Endothelial cell of umbilical vein (primary cell): ENCODE measurements at regions not wholly inside any gene's neighbourhood (a gene's known extent, or its start where the extent isn't known, plus 50 kb on each side); places are given as distances from the start of the nearest gene placed in this dataset.

Source experiments
- BruUV-seq: library from RNA; stranded (reverse); fragments of 400-500 nt; replicated peaks from 2 replicates; lab custom pipeline; 2021; lab: Mats Ljungman, UMichigan
- CTCF ChIA-PET: fragments of 300-600, 350-600 bp; sonication (Branson Sonifier 250); formaldehyde crosslinking; loops from one replicate; lab custom pipeline; 2021; ENCODE audit warnings: antibody characterized with exemption, inconsistent platforms; lab: Charles Lee
- POLR2A ChIA-PET: fragments of 300-600, 350-600 bp; sonication (Branson Sonifier 250); formaldehyde crosslinking; loops from one replicate; lab custom pipeline; 2021; ENCODE audit warnings: antibody characterized with exemption, inconsistent platforms; lab: Charles Lee
- DNase-seq: peaks from one replicate; pipeline ENCODE4 v3.0.0-alpha.2; 2011; ENCODE audit warnings: low read depth, low spot score
- FAIRE-seq: peaks from 2 replicates; lab custom pipeline; 2011; peaks lifted over from hg19 to GRCh38; lab: Jason Lieb, UNC
- H2AFZ ChIP-seq: 2 replicates; pipeline ENCODE4 v1.6.0; 2012; ENCODE audit warnings: low read depth, low read length, control low read depth, inconsistent platforms
- H3K27ac ChIP-seq: 2 replicates; pipeline ENCODE4 v1.5.1; 2011; ENCODE audit warnings: low read depth, mild to moderate bottlenecking, control low read depth, low read length, moderate library complexity; ENCODE audit not compliant: insufficient read depth
- H3K27me3 ChIP-seq, 2 experiments: 2 replicates each; pipeline versions ENCODE4 v1.6.0 to v1.6.1; 2011; ENCODE audit warnings: low read length in 2 of 2, mixed read lengths in 1 of 2; ENCODE audit not compliant: control insufficient read depth in 2 of 2, insufficient read depth in 2 of 2
- H3K36me3 ChIP-seq, 2 experiments: 2 replicates in 1 of 2; 3 replicates in 1 of 2; pipeline ENCODE4 v1.5.1; 2011; ENCODE audit warnings: low read length in 2 of 2, mild to moderate bottlenecking in 1 of 2, moderate library complexity in 1 of 2; ENCODE audit not compliant: control insufficient read depth in 2 of 2, insufficient read depth in 2 of 2; ENCODE audit errors: extremely low read depth in 1 of 2
- H3K4me1 ChIP-seq: 3 replicates; pipeline ENCODE4 v1.5.1; 2011; ENCODE audit warnings: mild to moderate bottlenecking, low read length; ENCODE audit not compliant: control insufficient read depth, insufficient read depth; ENCODE audit errors: extremely low read depth
- H3K4me2 ChIP-seq: 2 replicates; pipeline ENCODE4 v1.6.1; 2011; ENCODE audit warnings: low read length, control low read depth, mixed read lengths; ENCODE audit not compliant: insufficient read depth
- H3K4me3 ChIP-seq, 3 experiments: fragments of 200-600 bp in 1 of 3; sonication (generic), shearing (Covaris generic) in 1 of 3; replicated peaks in 1 of 3; 2 replicates each; pipeline ENCODE4 v1.5.1; 2011 to 2016; ENCODE audit warnings: control low read depth in 3 of 3, low read length in 3 of 3, mild to moderate bottlenecking in 2 of 3, inconsistent platforms in 1 of 3, low read depth in 1 of 3, moderate library complexity in 1 of 3; ENCODE audit not compliant: insufficient read depth in 1 of 3
- H3K79me2 ChIP-seq: 2 replicates; pipeline ENCODE4 v1.6.0; 2012; ENCODE audit warnings: low read length, inconsistent platforms; ENCODE audit not compliant: control insufficient read depth, insufficient read depth
- H3K9ac ChIP-seq: replicated peaks from 2 replicates; pipeline ENCODE3; 2011; ENCODE audit warnings: low read length, control low read depth; ENCODE audit not compliant: insufficient read depth; ENCODE audit errors: extremely low read depth
- H3K9me1 ChIP-seq: replicated peaks from 3 replicates; pipeline ENCODE4 v1.6.0; 2011; ENCODE audit warnings: mild to moderate bottlenecking, low read length; ENCODE audit not compliant: control insufficient read depth, insufficient read depth; ENCODE audit errors: extremely low read depth
- H3K9me3 ChIP-seq: replicated peaks from 2 replicates; pipeline ENCODE4 v1.5.1; 2012; ENCODE audit warnings: low read length, inconsistent platforms; ENCODE audit not compliant: control insufficient read depth, insufficient read depth
- H4K20me1 ChIP-seq: replicated peaks from 2 replicates; pipeline ENCODE3; 2011; ENCODE audit warnings: mild to moderate bottlenecking, low read length; ENCODE audit not compliant: control insufficient read depth, insufficient read depth; ENCODE audit errors: extremely low read depth
- EZH2 ChIP-seq: IDR thresholded peaks from 2 replicates; pipeline ENCODE4 v1.6.1; 2012; ENCODE audit warnings: borderline replicate concordance, low read depth, mild to moderate bottlenecking, moderate library complexity, low read length, inconsistent platforms; ENCODE audit not compliant: severe bottlenecking
- FOS ChIP-seq: IDR thresholded peaks from 2 replicates; pipeline ENCODE4 v1.6.1; 2011; ENCODE audit warnings: mild to moderate bottlenecking, low read length, moderate library complexity, borderline replicate concordance; ENCODE audit not compliant: insufficient read depth
- GATA2 ChIP-seq: IDR thresholded peaks from 2 replicates; pipeline ENCODE4 v1.7.0; 2011; ENCODE audit warnings: low read depth, mild to moderate bottlenecking, moderate library complexity, mixed read lengths, low read length; ENCODE audit not compliant: insufficient read length, insufficient read depth
- JUN ChIP-seq: IDR thresholded peaks from 2 replicates; pipeline ENCODE4 v1.6.1; 2011; ENCODE audit warnings: borderline replicate concordance, low read depth; ENCODE audit not compliant: insufficient read length, insufficient read depth
- MAX ChIP-seq: IDR thresholded peaks from 2 replicates; pipeline ENCODE4 v1.6.1; 2011; ENCODE audit not compliant: insufficient read depth, insufficient read length
- MYC ChIP-seq: IDR thresholded peaks from one replicate; pipeline ENCODE4 v1.6.1; 2011; ENCODE audit warnings: mild to moderate bottlenecking, low read depth, low read length
- POLR2A ChIP-seq: IDR thresholded peaks from 2 replicates; pipeline ENCODE4 v1.6.1; 2012; ENCODE audit warnings: low read depth, mild to moderate bottlenecking, control low read depth, low read length
- POLR2AphosphoS5 ChIP-seq: IDR thresholded peaks from 2 replicates; pipeline ENCODE4 v1.6.1; 2012; ENCODE audit warnings: low read depth, mild to moderate bottlenecking, control low read depth, low read length, moderate library complexity; ENCODE audit not compliant: insufficient read depth
- dilution Hi-C: fragments of 300-500 bp; cut with MboI; formaldehyde crosslinking; loops from one replicate; pipeline ENCODE4 v1.15.0; 2019; ENCODE audit warnings: low sequenced_read_pairs; ENCODE audit not compliant: extremely low pct_ligation_motif_present
- intact Hi-C: fragments of 100-400 bp; cut with micrococcal nuclease; formaldehyde crosslinking; loops from one replicate; pipeline ENCODE4 v1.10.0; 2022
- TF ChIP-seq, protein P1 (sequence below), 2 donors: IDR thresholded peaks; 1 replicate in 1 of 2; 2 replicates in 1 of 2; pipeline ENCODE4 v1.5.1; 2011; ENCODE audit warnings: low read length in 2 of 2, mild to moderate bottlenecking in 2 of 2, moderate library complexity in 2 of 2, control low read depth in 1 of 2, inconsistent platforms in 1 of 2, low read depth in 1 of 2; ENCODE audit not compliant: insufficient read depth in 1 of 2; ENCODE audit errors: extremely low read depth in 1 of 2

DNA sequence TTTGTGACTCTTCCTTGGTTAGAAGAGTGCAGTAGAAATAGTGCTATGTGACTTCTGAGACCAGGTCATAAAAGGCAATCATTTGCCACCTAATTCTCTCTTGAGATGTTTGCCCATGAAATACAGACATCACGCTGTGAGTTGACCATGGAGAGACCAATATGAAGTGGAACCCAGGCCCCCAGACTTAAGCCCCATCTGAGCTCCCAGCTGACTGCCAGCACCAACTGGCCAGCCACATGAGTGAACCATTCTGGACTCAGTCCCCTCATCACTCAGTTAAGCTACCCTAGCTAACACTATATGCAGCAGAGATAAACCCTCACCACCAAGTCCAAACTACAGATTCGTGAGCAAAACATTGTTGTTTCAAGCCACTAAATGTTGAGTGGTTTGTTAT, 60.7 kb upstream of the NIPBL start:
- Histone ChIP-seq H3K79me2 (no peaks in the 10 kb centered on the region), H3K4me1 (no peaks in the 10 kb centered on the region), H3K36me3 (no peaks in the 10 kb centered on the region), H4K20me1 (no peaks in the 10 kb centered on the region), H3K27me3 (peaks cover 4% of the 10 kb centered on the region in 2 experiments), H3K4me3 (no peak overlapping the region), H3K4me2 (no peak overlapping the region), H3K27ac (no peak overlapping the region), H3K9me3 (no peaks in the 10 kb centered on the region), H2AFZ (no peak overlapping the region), H3K9ac (peak overlapping the region; percentile 9), H3K9me1 (no peaks in the 10 kb centered on the region)
- BruUV-seq, result no TSS peak
- DNase-seq (no peak), FAIRE-seq (no peak)
- no peak for TF ChIP-seq FOS
- TF ChIP-seq, protein P1, sequence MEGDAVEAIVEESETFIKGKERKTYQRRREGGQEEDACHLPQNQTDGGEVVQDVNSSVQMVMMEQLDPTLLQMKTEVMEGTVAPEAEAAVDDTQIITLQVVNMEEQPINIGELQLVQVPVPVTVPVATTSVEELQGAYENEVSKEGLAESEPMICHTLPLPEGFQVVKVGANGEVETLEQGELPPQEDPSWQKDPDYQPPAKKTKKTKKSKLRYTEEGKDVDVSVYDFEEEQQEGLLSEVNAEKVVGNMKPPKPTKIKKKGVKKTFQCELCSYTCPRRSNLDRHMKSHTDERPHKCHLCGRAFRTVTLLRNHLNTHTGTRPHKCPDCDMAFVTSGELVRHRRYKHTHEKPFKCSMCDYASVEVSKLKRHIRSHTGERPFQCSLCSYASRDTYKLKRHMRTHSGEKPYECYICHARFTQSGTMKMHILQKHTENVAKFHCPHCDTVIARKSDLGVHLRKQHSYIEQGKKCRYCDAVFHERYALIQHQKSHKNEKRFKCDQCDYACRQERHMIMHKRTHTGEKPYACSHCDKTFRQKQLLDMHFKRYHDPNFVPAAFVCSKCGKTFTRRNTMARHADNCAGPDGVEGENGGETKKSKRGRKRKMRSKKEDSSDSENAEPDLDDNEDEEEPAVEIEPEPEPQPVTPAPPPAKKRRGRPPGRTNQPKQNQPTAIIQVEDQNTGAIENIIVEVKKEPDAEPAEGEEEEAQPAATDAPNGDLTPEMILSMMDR (IDR thresholded peaks at IDR 0.05; ENCODE audit: extremely low read depth in 1 of 2, insufficient read depth in 1 of 2, low read depth in 1 of 2, low read length in 2 of 2), result no peak
- TF ChIP-seq EZH2, result no peak
- no peak for TF ChIP-seq POLR2A
- no peak for TF ChIP-seq JUN
- no peak for TF ChIP-seq MAX
- TF ChIP-seq GATA2, result no peak
- TF ChIP-seq POLR2AphosphoS5, result no peak
- TF ChIP-seq MYC, result no peak
- POLR2A ChIA-PET, result no interaction called here
- intact Hi-C loops, result no loop called here
- CTCF ChIA-PET, result no interaction called here
- dilution Hi-C loops, result no loop called here
